ENCODE measurements at regions not wholly inside any gene's neighbourhood (a gene's known extent, or its start where the extent isn't known, plus 50 kb on each side); places are given as distances from the start of the nearest gene placed in this dataset.
"Not testable (repeated sequence)": the region's sequence is repeated elsewhere in the genome, so short reads cannot be mapped to it uniquely, and the experiment has no call there.

DNA sequence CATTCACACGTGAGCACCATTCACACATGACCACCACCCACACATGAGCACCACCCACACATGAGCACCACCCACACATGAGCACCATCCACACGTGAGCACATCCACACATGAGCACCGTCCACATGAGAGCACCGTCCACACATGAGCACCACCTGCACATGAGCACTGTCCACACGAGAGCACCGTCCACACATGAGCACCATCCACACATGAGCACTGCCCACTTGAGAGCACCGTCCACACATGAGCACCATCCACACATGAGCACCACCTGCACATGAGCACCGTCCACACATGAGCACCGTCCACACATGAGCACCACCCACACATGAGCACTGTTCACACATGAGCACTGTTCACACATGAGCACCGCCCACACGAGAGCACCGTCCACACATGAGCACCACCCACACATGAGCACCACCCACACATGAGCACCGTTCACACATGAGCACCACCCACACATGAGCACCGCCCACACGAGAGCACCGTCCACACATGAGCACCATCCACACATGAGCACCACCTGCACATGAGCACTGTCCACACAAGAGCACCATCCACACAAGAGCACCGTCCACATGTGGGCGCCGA is 471.3 kb upstream of the SALL3 start:
- DNase-seq (ENCODE audit: low read depth) = not testable (repeated sequence)

DNA sequence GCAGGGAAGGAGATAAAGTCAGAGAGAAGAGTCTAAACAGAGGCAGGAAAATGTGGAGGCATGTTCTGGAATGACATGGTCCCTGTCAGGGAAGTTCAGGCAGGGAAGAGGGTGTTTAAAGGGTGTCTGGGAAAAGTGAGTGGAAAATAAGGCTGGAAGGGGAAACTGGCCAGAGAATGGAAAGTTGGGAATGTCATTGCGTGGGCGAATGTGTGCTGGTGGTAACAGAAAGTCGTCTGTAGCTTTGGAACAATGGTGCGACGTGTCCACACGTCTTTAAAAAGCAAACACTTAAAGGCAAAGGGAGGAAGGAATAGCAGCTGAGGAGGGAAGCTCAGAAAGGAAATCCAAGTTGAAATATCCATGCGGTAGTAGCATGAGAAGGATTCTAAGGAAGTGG is 469.5 kb upstream of the SALL3 start:
- no peak for DNase-seq (ENCODE audit: low read depth)

DNA sequence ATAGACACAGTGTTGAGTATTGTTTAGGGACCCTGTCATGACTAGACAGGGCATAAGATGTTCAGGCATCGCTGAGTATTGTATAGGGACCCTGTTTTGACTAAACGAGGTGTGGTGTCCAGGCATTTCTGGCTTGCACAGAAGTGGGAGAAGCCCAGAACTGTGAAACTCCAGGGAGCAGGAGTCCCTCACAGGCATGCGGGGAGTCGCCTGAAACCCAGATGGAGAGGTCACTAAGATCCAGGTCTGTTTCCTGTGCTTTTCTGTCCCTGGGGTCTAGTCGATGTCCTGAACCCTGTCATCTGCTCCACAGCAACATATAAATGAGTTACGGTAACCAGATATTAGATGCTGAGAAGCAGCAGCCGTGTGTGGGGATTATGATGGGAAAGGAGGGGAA is 469.0 kb upstream of the SALL3 start:
- DNase-seq (ENCODE audit: low read depth) = no peak

DNA sequence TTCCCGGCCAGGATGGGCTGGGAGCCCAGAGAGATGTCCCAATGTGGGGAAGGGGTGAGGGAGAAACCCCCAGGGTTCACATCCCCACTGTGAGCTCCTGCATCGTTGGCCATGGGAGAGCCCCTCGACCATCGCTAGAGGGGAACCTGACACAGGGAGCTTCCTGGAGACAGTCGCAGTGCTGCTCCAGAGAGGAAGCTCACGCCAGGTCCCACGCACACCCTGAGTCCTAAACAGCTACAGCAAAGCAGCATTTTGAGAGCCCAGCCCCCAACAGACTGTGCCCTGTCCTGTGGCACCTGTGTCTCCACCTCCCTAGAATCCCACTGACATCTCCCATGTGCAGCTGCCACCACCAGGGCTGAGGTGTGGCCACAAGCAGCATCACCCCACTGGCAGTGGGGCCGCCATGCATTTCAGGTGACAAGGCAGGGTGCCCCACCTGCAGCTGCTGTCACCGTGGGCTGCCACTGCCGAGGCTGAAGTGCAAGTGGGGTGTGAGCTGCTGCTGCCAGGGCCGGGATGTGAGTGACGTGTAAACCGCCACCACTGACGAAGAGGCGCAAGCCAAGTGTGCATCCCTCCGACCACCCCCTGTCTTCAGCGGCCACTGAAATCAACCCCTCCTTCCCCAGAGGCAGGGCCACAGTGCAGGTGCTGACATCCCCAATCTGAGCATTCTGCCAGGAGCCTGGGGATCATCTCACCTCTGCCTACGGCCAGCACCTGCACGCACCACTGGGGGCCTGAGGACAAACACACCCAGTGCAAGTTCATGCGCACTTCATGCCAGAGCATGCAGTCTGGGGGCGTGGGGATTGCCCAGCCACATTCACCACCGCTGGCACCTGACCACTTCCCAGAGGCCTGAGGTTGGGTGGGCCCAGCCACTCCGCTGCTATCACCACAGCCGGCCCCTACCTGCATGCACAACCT is 467.7 kb upstream of the SALL3 start:
- DNase-seq (ENCODE audit: low read depth) = no peak

DNA sequence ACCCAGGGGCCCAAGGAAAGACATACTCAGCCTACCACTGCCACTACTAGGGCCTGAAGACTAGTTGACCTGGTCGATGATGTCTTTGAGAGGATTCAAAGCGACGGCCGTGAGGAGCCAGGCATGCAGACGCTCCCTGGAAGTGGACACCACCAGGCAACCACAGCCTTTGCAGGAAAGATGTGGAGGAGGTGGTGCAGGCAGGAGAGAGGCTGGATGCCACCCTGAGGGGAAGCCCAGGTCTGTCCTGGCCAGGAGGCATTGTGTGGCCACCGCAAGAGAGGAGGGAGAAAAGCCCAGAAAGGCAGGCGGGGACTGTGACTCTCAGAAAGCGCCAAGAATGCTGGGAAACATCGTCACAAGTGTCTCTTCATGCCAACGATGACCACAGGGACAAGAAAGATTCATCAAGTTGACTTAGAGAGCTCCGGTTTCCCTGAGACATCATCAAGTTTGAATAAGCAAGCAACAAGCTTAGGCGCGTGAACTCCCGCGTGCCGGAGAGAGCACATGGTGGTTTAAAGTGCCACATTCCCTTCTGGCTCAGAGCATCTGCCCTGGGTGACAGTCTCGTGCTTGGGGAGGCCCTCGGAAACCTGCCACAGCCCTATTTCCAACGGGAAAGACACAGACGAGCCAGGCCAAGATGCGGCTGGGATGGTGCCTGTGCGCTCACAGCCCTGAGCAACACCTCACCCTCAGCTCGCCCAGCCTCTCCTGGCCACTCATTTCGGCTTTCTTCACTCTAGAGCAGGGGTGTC is 464.5 kb upstream of the SALL3 start:
- DNase-seq (ENCODE audit: low read depth) = no peak

DNA sequence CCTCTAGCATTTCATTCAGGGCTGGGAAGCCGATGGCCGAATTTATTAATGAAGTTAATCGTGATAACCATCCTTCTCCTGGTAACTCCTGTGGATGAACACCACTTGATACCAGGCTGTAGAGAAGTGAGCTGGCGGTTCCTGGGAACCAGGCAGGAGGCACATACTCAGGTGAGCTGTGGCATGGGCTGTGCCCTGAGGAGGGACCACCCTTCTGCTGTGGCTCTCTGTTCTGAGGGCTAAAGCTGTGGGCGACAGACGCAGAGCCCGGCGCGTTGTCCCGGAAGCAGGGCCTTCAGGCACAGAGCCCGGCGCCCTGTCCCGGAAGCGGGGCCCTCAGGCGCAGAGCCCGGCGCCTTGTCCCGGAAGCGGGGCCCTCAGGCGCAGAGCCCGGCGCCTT is 462.3 kb upstream of the SALL3 start:
- no peak for DNase-seq (ENCODE audit: low read depth)

DNA sequence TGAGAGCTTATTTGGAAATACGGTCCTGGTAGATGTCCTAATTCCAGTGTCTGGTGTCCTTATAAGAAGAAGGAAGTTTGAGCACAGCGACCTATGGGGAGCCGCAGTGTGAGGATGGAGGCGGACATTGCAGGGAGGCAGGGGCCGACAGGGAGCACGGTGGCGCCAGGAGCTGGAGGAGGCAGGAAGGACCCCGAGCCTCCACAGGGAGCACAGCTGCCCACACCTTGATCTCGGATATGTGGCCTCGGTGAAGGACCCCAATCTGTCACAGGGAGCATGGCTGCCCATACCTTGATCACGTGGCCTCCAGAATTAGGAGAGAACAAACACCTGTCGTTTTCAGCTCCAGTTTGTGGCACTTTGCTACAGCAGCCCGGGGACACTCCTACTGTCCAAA is 461.6 kb upstream of the SALL3 start:
- no peak for DNase-seq (ENCODE audit: low read depth)

DNA sequence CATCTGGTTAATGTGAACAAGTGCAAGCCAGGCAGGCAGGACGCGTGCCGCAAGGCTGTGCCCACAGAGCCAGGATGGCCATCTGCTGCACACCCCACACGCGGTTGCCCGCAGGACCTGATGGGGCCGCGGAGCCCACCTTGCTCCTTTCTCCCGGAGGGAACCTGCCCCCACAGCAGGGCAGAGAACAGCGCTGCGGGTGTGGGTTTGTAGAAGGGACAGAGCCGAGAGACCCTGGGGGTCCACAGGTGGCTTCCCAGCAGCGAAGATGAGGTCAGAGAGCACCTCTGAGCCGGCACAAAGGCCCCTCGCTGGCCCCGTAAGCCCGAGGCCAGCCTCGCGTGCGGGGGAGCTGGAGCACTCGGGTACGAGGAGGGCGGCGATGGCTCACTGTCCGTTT is 460.8 kb upstream of the SALL3 start:
- DNase-seq (ENCODE audit: low read depth) = no peak

DNA sequence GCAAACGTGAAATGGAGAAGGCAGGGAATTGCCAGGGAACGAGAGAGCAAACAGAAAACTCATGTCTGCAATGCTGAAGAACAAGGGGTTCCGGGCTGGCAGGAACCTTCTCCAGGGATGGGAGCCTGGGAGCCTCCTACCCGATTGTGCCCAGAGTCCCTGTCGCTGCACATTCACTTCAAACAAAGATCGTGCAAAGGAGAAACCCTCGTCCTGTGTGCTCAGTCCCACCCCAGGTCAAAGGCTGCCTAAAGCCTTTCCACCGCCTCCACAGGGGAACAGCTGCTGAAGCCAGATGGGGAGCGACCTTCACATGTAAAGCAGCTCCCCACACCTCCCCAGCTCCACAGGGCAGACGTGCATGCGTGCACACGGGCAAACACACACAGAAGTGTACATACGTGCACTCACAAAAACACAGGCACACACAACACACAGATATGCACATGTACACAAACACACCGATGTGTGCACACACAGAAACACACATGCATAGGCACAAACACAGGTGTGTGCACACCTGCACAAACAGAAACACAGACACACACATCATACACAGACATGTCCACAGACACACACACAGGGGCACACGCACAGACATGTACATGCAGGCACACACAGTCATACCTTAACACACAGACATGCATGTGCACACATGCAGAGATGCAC is 460.1 kb upstream of the SALL3 start:
- no peak for DNase-seq (ENCODE audit: low read depth)

DNA sequence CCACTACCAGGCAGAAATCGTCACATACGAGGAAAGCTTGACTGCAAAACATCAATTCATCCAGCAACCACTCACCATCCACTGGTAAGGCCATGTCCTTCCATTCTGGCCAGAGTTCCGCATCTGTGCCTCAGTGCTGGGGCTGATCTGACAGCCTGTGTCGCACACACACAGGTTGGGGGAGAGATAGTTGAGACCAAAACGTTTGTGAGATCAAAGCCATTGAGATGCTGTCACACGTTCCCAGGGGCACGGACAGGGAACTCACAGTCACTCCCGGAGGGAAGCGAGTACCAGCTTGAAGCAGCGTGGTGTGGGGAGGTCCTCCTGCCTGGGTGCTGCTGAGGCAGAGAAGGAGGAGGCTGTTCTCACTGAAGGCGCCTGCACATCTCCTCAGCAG is 458.5 kb upstream of the SALL3 start:
- DNase-seq (ENCODE audit: low read depth) = no peak

DNA sequence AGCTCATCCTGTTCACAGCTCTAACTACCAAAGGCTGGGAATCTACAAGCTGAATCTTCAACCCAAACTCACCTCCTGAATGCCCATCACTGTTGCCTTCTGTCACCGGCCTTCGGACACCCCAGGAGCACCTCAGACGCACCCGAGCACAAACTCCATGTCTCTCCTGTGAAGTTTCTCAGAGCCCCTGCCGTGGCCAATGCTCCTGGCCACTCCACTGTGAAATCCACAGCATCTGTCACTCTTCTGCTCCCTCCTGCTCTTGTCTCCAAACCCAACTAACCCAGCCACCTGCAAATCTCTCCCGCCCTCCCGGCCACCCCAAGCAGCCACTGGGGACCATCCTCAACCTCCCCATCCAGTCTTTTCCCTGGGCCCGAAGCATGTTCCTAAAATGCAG is 457.9 kb upstream of the SALL3 start:
- no peak for DNase-seq (ENCODE audit: low read depth)

DNA sequence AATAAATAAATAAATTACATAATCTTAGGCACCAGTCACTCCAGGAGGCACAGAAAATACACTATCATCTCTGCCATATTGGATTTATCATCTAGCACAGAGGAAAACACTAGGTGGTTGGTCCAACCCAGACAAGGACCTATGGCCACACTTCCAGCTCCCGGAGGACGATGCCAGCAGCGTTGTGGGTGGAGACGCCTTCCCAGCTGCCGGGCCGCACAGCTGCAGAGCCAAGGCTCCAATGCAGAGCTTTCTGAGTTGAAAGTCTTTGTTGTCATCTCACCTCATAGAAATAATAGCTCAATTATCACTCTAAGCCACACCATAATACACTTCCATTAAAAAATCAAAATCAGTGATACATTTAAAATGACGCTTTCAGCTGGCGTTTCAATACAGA is 457.1 kb upstream of the SALL3 start:
- DNase-seq (ENCODE audit: low read depth) = no peak

DNA sequence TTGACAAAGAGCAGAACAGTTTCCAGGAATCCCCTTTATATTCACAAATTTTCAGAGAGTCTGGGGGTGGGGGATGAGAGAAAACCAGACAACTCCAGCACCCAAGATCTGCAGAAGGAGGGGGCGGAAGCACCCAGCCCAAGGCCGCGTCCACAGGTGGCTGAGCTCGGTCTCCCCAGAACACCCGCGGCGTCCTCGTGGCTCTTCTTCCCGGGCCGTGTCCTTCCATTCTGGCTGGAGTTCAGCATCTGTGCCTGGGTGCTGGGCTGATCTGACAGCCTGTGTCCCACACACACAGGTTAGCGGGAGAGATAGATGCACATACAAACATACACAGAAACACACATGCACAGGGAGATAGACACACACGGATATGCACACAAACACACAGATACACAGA is 455.8 kb upstream of the SALL3 start:
- DNase-seq (ENCODE audit: low read depth) = no peak

DNA sequence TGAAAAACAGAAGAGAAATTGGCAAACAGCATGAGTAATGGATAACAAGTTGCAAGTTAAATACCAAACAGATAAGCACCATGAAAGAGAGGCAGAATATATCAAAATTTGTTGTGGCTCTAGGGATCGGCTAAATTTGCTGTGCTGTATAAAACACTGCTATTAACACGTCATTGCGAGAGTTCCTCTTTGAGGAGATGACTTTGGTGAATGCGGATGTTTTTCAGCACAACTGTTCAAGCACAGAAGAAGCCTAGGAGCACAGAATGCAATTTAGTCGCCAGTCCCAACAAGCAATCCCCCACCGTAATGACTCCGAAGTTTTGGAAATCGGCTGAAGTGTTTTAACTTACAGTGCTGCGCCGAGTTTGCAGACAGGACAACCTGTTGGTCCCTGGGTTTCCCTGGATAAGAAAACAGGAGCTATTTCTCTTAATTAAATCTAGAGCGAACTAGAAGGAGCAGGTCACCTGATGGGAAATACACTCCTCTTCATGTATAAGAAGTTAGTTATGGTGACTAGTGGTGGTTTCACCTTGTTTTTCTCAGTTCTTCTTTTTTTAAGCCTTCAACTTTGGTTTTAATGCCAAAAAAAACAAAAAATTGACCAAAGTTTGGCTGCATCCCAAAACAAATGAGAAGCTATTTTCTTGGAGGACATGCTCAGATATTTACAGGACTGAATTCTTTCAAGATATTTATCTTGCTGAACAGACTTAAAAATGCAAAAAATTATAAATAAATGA is 454.1 kb upstream of the SALL3 start:
- DNase-seq (ENCODE audit: low read depth) = no peak

DNA sequence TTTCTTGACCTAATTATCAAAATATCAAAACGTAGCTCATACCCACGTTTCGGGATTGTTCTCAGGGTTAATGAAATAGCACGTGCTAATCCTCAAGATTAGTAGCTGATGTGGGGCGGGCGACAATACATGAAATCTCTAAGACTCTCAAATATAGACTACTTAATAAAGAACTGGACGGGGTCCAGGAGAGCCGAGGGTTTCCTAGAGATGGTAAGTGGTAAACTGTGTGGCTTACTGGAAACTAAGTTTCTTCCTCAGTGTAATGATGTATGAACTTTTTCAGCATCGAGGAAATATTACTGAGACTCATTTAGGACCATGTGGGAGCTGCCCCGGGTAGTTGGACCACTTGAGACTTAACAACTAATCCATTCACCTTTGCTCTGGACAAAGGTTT is 453.3 kb upstream of the SALL3 start:
- DNase-seq (ENCODE audit: low read depth) = no peak

DNA sequence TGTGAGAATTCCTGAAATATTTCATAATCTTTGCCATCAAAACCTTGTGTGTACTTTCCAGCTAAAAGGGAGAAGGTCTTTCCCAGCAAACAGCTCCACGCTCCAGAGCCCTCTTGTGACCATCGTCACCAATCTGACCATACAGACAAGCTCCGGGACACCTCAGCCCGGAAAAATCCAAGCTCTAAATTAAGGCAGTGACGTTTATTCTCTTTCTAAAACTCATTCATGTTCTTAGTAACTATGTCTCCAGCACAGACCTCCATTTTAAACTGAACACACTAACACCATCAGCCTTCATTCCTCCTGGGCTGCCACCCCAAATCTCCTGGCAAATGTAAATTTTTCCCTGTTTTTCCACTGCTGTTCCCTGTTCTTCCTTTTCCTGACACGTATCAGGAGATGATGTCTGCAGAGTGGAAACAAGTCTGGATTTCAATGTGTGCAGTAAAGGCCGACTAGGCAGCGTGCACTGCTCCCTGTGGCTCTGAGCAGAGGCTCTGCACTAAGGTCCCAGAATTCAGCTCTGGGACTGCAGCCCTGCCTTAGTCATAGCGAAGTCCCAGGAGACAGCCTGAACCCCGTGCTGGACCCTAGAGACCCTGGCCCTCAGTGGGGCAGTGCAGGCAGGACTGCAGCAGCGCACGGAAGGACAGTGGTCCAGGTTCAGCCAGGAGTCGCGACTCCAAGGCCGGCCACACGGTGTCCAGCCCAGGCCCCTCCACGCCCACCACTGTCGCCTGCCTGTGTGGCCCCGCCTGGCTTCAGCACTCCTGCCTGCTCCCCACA is 452.5 kb upstream of the SALL3 start:
- no peak for DNase-seq (ENCODE audit: low read depth)

DNA sequence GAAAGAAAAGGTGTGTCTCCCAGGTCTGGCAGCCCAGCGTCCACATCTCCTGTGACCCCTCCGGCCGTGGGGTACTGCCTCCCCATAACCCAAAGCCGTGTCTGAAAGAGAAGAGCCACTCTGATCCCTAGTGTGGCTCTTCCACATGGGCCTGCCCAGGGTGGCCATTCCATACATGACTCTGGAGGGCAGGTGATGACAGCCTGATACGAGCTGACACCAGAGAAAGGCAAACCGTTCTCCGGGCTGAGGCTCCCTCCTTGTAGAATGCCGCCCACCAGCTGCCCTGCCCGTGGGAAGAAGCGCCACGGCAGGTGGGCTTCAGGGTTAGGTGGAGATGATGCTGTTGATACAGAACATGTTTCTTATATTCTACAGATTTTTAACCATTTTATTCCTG is 451.6 kb upstream of the SALL3 start:
- DNase-seq (ENCODE audit: low read depth) = no peak

DNA sequence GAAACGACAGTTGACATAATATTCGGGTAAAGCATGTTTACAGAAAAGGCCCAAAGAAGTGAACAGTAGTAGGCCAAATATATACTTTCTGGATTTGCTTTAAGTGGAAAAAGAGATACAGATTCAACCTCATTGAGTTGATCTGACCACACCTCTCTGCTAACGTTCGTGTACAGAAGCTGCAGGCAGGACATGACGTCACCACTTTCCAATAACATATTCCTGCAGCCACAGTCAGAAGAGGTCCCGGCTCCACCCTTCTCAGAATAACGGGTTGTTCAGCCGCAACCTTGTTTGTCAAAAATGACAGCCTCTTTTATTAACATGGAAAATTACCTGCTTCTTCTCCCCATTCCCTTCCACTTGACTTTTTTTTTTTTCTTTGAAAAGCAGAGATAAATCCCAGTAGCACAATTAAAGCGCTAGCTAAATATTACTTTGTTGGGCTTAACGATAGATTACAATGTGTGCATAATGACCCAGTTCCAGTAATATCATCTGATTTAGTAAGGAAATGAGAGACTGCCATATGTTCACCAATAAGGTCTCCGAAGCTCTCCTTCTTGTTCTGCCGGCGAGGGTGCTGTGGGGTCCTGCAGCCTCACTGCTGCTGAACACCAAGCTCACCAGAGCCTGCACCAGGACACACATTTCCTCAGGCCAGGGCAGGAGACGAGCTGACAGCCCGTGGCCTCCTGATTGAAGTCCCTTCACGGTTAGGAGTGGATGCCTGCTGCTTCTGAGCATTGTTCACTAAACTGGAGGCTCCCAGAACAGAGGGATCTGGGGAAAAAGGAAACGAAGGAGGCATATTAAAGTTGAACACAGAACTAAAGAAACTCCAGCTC is 451.0 kb upstream of the SALL3 start:
- no peak for DNase-seq (ENCODE audit: low read depth)

DNA sequence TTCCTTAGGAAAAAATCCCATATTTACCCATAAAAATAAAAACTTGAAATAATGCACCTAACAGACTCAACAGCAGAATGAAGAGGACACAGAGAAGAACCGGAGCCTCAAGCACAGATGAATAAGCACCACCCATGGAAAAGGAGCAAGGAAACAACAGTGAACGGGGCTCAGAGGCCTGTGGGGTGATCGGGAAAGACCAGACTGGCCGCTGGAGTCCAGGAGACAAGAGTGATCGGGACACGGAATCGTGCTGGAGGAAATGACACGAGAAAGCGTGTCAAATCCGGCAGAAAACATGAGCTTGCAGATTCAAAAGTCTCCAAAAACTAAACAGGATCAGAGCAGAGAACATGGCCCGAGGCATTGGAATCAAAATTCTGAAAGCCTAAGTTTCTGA is 448.0 kb upstream of the SALL3 start:
- no peak for DNase-seq (ENCODE audit: low read depth)
